GM21737 (cell line): ENCODE measurements at regions not wholly inside any gene's neighbourhood (a gene's known extent, or its start where the extent isn't known, plus 50 kb on each side); places are given as distances from the start of the nearest gene placed in this dataset.
"Not testable (repeated sequence)": the region's sequence is repeated elsewhere in the genome, so short reads cannot be mapped to it uniquely, and the experiment has no call there.

Source experiments
- ATAC-seq: cut with Tn5 transposase; IDR thresholded peaks from one replicate; pipeline ENCODE4 v1.9.1; 2021; ENCODE audit warnings: mild to moderate bottlenecking, moderate library complexity; ENCODE audit not compliant: unreplicated experiment

DNA sequence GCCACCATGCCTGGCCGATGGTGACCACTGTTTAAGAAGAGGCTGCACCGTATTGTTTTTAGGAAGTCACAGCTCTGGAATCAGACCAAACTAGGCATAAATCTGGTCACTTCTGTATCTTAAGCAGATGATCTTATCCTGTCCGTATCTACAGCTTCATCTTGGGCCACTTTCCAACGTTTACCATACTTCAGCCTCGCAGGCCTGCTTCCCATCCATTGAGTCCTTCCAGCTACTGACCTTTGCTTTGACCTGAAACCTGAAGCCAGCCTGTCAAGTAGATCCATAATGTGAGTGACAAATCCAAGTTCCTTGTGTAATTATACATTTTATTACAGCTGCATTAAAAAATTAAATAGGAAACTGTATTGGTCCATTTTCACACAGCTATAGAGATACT lies 1033.0 kb downstream of the CDH11 start:
- ATAC-seq, result no peak

DNA sequence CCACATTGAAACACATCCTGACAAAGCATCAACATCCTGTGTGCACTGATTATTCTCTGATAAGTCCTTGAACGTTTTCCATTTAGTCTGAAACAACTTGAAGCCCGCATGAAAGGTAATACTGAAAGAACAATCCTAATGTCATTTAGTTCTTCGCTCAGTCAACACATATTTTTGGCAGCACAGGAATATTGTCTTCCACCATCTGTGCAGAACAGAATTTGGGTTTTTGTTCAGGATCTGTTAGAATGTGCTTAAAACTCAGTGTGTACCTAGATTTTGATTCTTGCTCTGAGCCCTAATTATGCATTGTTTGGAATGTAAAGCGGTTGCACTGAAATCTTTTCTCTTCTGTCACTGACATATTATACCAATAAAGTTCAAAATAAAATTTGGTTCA lies 1036.6 kb downstream of the CDH11 start:
- ATAC-seq, result no peak

DNA sequence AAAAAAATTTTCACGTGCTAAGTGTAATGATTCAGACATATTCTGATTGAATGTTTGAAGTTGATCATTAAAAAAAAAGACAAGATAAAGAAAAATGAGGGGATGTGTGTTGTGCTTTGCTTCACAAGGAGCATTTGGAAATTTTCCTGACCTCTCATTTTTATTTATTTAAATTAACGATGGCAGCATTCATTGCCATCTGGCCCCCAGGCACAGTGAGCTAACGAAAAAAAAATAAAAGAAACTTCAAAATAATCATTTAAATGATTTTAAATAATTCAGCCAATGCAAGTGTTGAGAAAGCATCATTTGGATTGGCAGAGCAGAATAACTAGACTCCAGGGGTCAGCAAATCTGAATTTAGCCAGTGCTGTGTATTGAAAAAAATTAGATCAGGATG lies 1037.2 kb downstream of the CDH11 start:
- ATAC-seq, result no peak

DNA sequence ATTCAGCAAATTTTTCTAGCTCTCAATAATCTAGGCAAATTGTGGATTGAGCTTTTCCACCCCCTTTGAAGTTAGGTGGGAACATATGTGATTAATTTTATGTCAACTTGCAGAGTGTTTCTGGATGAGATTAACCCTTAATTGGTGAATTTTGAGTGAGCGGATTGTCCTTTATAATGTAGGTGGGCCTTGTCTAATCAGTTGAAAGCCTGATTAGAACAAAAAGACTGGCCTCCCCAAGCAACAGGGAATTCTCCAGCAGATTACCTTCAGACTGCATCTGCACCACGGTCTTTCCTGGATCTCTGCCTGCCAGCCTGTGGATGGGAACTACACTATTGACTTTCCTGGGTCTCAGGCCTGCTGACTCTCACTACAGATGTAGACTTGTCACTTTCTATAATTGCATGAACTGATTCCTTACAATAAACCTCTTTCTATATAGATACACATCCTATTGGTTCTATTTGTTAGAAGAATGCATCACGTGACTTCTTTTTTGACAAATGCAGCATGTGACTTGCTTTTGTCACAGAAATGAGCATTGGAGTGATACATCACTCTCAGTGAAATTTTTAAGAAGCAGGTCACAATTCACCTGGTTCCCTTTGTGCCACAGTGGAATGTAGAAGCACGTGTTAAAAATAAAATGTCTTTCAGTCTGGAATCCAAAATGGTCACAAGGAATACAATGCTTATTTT lies 1038.3 kb downstream of the CDH11 start:
- ATAC-seq, result no peak

DNA sequence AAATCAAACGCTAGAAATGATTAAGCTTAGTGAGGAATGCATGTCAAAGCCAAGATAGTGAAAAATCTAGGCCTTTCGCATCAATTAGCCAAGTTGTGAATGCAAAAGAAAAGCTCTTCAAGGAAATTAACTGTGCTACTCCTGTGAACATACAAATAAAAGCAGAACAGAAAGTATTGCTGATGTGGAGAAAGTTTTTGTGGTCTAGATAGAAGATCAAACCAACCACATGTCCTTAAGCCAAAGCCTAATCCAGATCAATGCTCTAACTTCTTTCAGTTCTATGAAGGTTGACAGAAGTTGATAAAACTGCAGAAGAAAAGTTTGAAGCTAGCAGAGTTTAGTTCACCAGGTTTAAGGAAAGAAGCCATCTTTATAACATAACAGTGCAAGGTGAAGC lies 1044.6 kb downstream of the CDH11 start:
- no peak for ATAC-seq

DNA sequence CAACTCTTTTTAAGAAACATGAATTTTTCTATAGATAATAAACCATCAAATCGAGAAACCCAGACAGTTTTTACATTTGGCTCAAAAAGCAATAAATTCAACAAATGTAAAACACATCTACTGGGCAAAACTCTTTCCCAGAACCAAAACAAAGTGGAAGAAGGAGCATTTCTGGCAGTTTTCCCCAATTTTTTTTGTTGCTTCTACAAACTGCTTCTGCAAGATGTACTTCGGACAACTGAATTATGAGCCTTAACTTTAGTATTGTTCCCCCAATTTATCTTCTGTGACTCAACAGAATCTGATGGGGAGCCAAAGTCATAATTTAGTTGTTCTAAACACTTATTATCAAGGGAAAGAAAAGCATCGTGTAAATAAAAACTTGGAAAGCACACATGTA lies 1047.2 kb downstream of the CDH11 start:
- no peak for ATAC-seq

DNA sequence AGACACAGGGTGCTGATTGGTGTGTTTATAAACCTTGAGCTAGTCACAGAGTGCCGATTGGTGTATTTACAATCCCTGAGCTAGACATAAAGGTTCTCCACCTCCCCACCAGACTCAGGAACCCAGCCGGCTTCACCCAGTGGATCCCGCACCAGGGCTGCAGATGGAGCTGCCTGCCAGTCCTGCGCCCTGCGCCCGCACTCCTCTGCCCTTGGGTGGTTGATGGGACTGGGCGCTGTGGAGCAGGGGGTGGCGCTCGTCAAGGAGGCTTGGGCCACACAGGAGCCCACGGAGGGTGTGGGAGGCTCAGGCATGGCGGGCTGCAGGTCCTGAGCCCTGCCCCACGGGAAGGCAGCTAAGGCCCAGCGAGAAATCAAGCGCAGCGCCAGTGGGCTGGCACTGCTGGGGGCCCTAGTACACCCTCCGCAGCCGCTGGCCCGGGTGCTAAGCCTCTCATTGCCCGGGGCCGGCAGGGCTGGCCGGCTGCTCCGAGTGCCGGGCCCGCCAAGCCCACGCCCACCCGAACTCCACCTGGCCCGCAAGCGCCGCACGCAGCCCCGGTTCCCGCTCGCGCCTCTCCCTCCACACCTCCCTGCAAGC lies 1049.6 kb downstream of the CDH11 start:
- not testable (repeated sequence) for ATAC-seq

DNA sequence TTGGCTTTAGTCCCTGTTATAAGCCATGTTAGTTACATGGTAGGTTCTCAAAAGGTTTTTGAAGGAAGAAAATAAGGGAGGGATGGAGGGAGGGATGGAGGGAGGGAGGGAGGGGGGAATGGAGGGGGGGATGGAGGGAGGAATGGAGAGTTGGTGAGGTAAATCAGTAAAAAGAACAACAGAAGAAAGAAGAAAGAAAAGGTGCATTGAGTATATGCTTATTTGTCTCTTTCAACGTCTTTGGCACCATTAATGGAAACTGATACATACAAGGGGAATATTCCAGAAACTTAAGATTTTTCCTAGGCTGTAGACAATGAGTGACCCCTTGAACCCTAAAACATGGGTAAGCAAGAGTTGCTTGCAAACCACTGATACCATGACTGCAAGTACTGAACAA lies 1056.3 kb downstream of the CDH11 start:
- no peak for ATAC-seq

DNA sequence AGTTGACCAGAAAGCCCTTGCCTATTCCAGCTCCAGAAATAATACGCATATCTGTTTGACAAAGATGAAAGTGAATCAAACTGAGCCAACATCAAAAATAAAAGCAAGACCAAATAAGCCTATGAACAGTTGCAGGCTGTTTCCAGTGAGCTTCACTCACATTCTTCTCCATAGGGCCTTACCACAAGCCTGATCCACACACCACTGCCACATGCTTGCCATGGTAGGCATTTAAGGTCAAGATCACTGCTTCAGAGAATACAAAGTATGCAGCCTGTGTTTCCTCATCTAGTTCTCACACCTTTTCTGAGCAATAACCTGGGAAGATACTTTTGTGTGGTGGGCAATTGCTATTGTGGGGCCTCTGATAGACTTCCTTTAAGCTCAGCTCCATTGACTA lies 1060.2 kb downstream of the CDH11 start:
- ATAC-seq, result no peak

DNA sequence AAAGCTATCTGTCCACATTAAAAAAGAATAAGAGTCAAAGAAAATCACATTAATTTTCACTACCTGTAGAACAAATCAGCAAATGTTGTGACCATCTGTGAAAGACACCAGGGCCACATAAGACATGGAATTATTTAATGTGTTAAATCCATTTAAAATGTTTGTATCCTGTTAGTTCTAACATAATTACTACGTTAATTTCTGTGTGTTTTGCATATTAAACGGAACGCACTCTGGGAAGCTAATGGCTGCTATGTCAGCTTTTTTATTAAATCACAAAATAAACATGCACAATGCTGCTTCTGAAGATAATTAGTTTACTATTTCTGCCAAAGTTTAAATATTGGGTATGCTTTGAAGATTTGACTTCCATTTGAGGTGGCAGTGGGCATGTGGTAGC lies 1061.2 kb downstream of the CDH11 start:
- no peak for ATAC-seq

DNA sequence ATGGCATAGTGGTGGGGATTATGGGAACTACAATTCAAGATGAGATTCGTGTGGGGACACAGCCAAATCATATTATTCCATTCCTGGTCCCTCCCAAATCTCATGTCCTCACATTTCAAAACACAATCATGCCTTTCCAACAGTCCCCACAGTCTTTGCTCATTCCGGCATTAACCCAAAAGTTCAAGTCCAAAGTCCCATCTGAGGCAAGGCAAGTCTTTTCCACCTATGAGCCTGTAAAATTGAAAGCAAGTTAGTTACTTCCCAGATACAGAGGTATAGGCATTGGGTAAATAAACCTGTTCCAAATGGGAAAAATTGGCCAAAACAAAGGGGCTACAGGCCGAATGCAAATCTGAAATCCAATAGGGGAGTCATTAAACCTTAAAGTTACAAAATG lies 1063.2 kb downstream of the CDH11 start:
- no peak for ATAC-seq

DNA sequence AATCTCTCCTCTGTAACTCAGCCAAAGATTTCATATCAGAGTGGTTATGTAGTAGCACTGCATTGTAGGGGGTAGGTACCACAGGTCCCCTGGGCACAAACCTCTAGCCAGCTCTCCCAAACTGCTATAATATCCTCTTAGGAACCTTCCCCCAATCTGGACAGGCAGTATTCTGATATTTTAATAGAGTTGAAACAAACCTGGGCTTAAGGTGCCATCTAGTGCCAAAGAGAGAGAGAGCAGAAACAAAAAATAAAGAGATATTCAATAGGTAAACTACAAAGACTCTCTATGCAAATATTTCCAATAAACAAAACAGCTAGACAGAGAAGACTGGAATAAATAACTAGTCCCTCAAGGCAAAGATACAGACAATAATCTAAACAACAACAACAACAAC lies 1070.0 kb downstream of the CDH11 start:
- ATAC-seq, result no peak

DNA sequence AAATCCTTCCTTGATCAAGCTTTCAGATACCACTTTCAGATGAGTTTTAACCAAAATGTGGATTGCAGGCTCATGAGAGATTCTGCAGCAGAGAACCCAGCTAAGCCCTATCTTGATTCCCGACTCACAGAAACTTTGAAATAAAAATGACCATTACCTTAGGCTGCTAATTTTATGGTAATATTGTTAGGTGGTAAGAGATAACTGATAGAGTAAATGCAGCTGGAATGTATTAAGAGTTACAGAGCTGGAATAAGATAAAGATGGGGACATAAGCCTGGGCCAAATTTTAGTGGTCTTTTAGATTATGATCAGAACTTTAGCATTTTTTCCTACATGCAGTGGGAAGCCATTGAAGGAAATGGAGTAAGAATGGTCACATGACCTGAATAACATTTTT lies 1074.0 kb downstream of the CDH11 start:
- no peak for ATAC-seq

DNA sequence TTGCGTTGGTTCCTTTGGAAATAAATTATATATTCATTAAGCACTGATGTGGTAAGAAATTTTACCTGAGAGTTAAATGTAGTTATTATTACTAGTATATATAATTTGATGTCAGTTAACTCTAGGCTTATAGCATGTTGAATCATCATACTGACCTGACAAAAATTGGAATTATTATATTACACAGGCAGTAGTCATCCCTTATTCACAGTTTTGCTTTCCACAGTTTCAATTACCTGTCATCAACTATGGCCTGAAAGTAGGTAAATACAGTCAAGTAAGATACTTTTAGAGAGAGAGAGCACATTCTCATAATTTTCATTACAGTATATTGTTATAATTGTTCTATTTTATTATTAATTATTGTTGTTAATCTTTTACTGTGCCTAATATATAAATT lies 1074.7 kb downstream of the CDH11 start:
- no peak for ATAC-seq

DNA sequence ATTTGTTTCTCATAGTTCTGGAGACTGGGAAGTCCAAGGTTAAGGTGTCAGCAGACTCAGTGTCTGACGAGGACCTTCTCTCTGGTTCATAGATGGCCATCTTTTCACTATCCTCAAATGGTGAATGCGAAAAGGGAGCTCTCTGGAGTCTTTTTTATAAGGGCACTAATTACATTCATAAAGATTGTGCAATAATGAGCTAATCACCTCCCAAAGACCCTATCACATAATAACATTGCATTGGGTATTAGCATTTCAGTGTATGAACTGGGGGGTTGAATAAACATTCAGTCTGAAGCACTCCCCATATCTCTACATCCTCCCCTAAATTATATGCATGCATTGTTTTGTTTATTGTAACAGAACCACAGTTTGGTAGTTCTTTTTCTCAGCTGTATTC lies 1086.5 kb downstream of the CDH11 start:
- ATAC-seq, result no peak

DNA sequence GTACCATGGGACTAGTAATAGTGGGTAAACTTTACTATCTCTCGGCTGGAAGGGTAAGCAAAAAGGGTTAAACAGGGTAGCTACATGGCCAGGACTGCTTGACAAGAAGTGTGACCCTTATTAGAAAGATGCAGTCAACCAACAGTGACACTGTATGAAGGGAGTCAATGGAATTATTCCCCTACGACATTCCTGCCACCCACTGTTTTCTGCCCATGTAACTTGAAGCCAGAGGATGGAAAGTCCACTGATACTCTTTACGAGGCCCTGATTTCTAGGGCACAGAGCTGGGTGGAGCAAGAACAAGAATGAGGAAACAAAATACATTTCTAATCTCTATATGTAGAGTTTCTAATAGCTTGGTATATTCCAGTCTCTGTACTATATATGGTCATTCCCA lies 1102.5 kb downstream of the CDH11 start:
- ATAC-seq, result no peak

DNA sequence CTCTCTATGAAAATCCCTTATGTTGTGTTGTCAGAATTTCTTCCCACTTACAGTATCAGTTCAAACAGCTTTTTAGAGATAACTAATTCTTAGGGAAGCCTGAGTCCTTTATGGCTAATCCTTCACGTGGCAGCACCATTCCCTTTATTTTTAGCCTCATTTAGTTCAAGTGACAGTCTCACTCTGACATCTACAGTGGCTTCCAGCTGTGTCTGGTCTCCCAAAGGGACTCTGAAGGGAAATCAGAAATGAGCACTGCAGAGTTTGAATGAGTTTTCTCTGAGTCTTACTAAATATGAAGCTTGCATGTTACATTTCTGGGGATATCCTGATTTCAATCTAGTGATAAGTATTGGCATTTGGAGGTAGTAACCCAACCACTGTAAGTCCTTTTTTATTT lies 1104.1 kb downstream of the CDH11 start:
- no peak for ATAC-seq

DNA sequence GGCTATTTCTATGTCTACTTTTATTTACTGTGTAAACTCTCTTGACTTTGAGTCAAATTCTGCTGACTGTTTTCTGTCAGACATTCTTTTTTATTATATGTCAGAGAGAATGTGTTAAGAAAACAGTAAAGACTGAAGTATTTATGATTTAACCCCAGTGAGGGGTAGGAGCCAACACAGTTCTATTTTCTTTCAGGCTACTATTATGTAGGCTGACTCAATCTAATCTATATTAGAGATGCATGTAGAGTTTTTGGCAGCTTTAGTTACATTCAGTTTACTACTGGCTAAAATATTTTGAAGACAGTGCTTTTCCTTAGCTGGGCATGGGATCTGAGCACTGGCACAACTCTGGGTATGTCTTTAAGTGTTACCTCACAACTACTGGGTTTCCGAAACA lies 1108.0 kb downstream of the CDH11 start:
- ATAC-seq, result no peak

DNA sequence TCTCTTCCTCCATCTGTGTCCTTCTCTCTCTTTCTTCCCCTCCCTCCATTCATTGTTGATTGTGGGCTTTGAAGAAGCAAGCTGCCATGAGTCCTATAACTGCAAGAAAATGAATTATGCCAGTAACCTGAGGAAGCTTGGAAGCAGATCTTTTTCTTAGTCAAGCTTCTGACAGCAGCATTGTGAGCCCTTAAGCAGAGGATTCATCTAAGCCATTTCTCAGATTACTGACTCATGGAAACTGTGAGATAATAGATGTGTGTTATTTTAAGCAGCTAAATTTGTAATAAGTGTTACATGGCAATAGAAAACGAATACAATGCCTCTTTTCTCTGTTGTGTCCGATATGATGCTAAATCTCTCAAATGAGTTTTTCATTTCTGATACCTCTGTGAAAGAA lies 1109.7 kb downstream of the CDH11 start:
- ATAC-seq, result no peak

DNA sequence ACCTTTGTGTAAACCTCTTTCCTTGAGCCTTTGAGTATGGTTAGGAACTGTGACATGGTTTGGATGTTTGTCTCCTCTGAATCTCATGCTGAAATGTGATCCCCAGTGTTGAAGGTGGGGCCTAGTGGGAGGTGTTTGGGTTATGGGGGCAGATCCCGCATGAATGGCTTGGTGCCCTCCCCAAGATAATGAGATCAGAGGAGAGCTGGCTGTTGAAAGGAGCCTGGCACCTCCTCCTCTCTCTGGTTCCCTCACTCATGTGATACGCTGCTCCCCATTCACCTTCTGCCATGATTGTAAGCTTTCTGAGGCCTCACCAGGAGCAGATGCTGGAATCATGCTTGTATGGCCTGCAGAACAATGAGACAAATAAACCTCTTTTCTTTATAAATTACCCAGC lies 1110.2 kb downstream of the CDH11 start:
- ATAC-seq, result no peak

DNA sequence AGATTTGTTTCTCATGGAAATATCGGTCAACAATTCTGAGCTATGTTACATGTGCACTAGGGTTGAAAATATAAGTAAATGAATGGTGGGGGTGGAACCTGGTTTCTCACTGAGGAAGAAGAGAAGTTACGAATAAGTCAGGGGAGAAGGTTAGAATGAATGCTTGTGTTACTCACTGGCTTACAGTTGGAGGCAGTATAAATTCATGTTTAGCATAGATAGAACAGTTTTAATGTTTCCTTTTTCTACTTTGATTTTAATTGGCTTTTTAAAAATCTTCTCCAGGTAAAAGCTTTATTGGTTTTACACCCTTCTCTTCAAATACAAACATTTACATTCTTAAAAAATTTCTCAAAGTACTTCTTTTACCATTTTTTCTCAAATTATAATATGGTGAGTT lies 1113.7 kb downstream of the CDH11 start:
- ATAC-seq, result no peak

DNA sequence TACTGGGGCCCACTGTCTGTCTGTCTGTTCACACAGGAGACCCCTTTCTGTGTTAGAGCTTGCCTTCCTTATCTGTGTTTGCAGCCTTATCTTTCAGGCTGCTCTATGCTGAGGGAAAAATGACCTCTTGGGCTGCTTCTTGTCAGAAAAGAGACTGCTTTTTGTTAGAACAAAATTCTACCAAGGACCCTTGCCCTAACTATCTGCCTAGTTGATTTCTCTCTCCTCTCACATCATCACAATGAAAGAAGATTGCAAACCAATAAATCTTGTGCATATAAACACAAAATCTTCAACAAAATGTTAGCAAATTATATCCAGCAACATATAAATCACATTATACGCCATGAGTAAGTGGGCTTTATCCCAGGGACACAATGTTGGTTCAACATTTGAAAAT lies 1117.7 kb downstream of the CDH11 start:
- ATAC-seq, result no peak

DNA sequence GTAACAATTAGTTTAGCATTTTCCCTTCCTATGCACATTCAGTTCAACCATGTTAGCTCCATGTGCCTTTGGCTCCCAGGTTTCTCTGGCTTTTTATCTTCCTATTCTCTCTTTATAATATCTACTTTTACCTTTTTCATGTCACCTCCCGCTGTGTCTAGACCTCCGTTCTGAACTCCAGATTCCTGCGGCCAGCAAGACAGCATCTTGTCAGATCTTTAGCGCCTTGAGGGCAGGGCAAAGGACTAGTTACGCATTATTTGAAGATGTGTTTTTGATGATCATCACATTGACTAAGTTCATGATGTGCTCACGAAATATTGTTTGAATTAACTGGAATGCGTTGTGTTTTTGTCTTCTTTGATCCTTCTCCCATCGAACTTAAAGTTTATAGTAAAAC lies 1126.8 kb downstream of the CDH11 start:
- no peak for ATAC-seq
